GM23338 (cell line): ENCODE measurements at regions not wholly inside any gene's neighbourhood (a gene's known extent, or its start where the extent isn't known, plus 50 kb on each side); places are given as distances from the start of the nearest gene placed in this dataset.

Experiments
- ATAC-seq: fragments of 200-7000 bp; cut with Tn5 transposase; 3 replicates; pipeline ENCODE4 v1.9.1; 2020
- DNase-seq: peaks from one replicate; pipeline ENCODE4 v3.0.0-alpha.2; 2015; ENCODE audit warnings: low spot score
- H2AFZ ChIP-seq: fragments of 200-600 bp; sonication (generic); 2 replicates; pipeline ENCODE4 v1.8.0; 2016; ENCODE audit warnings: antibody characterized with exemption, mild to moderate bottlenecking, moderate library complexity
- H3F3A ChIP-seq: fragments of 200-600 bp; sonication (generic); replicated peaks from 2 replicates; pipeline ENCODE4 v1.8.0; 2017; ENCODE audit warnings: antibody characterized with exemption, mixed run types, low read depth
- H3K27ac ChIP-seq: fragments of 200-600 bp; sonication (generic); 2 replicates; pipeline ENCODE4 v1.6.1; 2016; ENCODE audit warnings: low read depth
- H3K27me3 ChIP-seq: fragments of 200-600 bp; sonication (generic); 2 replicates; pipeline ENCODE4 v1.8.0; 2016; ENCODE audit warnings: mild to moderate bottlenecking, mixed run types, moderate library complexity; ENCODE audit not compliant: insufficient read depth
- H3K36me3 ChIP-seq: fragments of 200-600 bp; sonication (generic); 2 replicates; pipeline ENCODE4 v1.8.0; 2016; ENCODE audit warnings: mild to moderate bottlenecking; ENCODE audit not compliant: insufficient read depth
- H3K4me1 ChIP-seq: fragments of 200-600 bp; sonication (generic); 2 replicates; pipeline ENCODE4 v1.8.0; 2016; ENCODE audit warnings: mild to moderate bottlenecking, moderate library complexity; ENCODE audit not compliant: insufficient read depth
- H3K4me2 ChIP-seq: fragments of 200-600 bp; sonication (generic); 2 replicates; pipeline ENCODE4 v1.7.1; 2017; ENCODE audit warnings: mixed run types
- H3K4me3 ChIP-seq: fragments of 200-600 bp; sonication (generic); 2 replicates; pipeline ENCODE4 v1.6.1; 2016; ENCODE audit warnings: mixed run types
- H3K79me2 ChIP-seq: fragments of 200-600 bp; sonication (generic); replicated peaks from 2 replicates; pipeline ENCODE4 v1.8.0; 2017; ENCODE audit warnings: mild to moderate bottlenecking; ENCODE audit not compliant: insufficient read depth
- H3K9me2 ChIP-seq: fragments of 200-600 bp; sonication (generic); 2 replicates; pipeline ENCODE4 v1.8.0; 2017; ENCODE audit not compliant: insufficient read depth
- H4K20me1 ChIP-seq: fragments of 200-600 bp; sonication (generic); replicated peaks from 2 replicates; pipeline ENCODE4 v1.8.0; 2017; ENCODE audit warnings: mild to moderate bottlenecking; ENCODE audit not compliant: insufficient read depth
- H3K27ac Mint-ChIP-seq: 2 replicates; pipeline ENCODE4 v1.8.0; 2020; ENCODE audit warnings: inconsistent platforms, mild to moderate bottlenecking, moderate library complexity, mixed read lengths
- H3K27me3 Mint-ChIP-seq: 3 replicates; pipeline ENCODE4 v1.8.0; 2022; ENCODE audit warnings: low read depth, mild to moderate bottlenecking, moderate library complexity, mixed read lengths, inconsistent platforms; ENCODE audit not compliant: insufficient read depth, poor library complexity
- H3K36me3 Mint-ChIP-seq: 3 replicates; pipeline ENCODE4 v1.8.0; 2021; ENCODE audit warnings: low read depth, mild to moderate bottlenecking, inconsistent platforms, moderate library complexity, mixed read lengths
- H3K4me1 Mint-ChIP-seq: 3 replicates; pipeline ENCODE4 v1.8.0; 2020; ENCODE audit warnings: mild to moderate bottlenecking, inconsistent platforms, mixed read lengths
- H3K4me3 Mint-ChIP-seq: 3 replicates; pipeline ENCODE4 v1.8.0; 2021; ENCODE audit warnings: moderate library complexity, mild to moderate bottlenecking, inconsistent platforms, mixed read lengths
- H3K9me3 Mint-ChIP-seq: 3 replicates; pipeline ENCODE4 v1.8.0; 2020; ENCODE audit warnings: moderate library complexity, mild to moderate bottlenecking, inconsistent platforms, mixed read lengths
- CREB1 ChIP-seq: fragments of 250-450 bp; sonication (Bioruptor Pico); IDR thresholded peaks from 2 replicates; pipeline ENCODE4 v1.5.0; 2020; ENCODE audit warnings: low read depth, mild to moderate bottlenecking, moderate library complexity
- CTCF ChIP-seq, 2 experiments: fragments of 200-600 bp in 1 of 2; sonication (generic) in 1 of 2; conservative IDR thresholded peaks; 2 replicates each; pipeline versions ENCODE4 v1.5.1 to v1.6.1; 2016 to 2017; ENCODE audit warnings: antibody characterized with exemption in 2 of 2, low read depth in 2 of 2, mild to moderate bottlenecking in 2 of 2, moderate library complexity in 1 of 2
- ETS1 ChIP-seq: IDR thresholded peaks from 2 replicates; pipeline ENCODE4 v1.6.1; 2016; ENCODE audit warnings: antibody characterized with exemption
- EZH2 ChIP-seq: fragments of 200-600 bp; sonication (generic); IDR thresholded peaks from one replicate; pipeline ENCODE4 v1.8.0; 2017; ENCODE audit warnings: antibody characterized with exemption, mild to moderate bottlenecking, low read depth; ENCODE audit not compliant: unreplicated experiment
- EZH2phosphoT487 ChIP-seq: fragments of 200-600 bp; sonication (generic); IDR thresholded peaks from one replicate; pipeline ENCODE4 v1.8.1; 2018; ENCODE audit warnings: antibody characterized with exemption; ENCODE audit not compliant: unreplicated experiment
- JUNB ChIP-seq: IDR thresholded peaks from one replicate; pipeline ENCODE4 v1.6.1; 2016; ENCODE audit warnings: antibody characterized with exemption; ENCODE audit not compliant: unreplicated experiment
- NANOG ChIP-seq: IDR thresholded peaks from 2 replicates; pipeline ENCODE4 v1.6.1; 2016; ENCODE audit warnings: antibody characterized with exemption, borderline replicate concordance
- POLR2AphosphoS5 ChIP-seq: IDR thresholded peaks from 2 replicates; pipeline ENCODE4 v1.6.1; 2016; ENCODE audit warnings: antibody characterized with exemption, low read depth
- REST ChIP-seq: IDR thresholded peaks from one replicate; pipeline ENCODE4 v1.6.1; 2018; ENCODE audit warnings: antibody characterized with exemption; ENCODE audit not compliant: unreplicated experiment
- STAT1 ChIP-seq: IDR thresholded peaks from one replicate; pipeline ENCODE4 v1.6.1; 2016; ENCODE audit warnings: antibody characterized with exemption; ENCODE audit not compliant: unreplicated experiment
- ZNF114 ChIP-seq: fragments of 250-450 bp; sonication (Bioruptor Pico); IDR thresholded peaks from 2 replicates; pipeline ENCODE4 v1.5.0; 2020; ENCODE audit warnings: mild to moderate bottlenecking, moderate library complexity
- ZNF331 ChIP-seq: fragments of 250-450 bp; sonication (Bioruptor Pico); IDR thresholded peaks from 2 replicates; pipeline ENCODE4 v1.5.0; 2020; ENCODE audit warnings: low read depth, mild to moderate bottlenecking, moderate library complexity
- ZNF462 ChIP-seq: fragments of 250-450 bp; sonication (Bioruptor Pico); IDR thresholded peaks from 2 replicates; pipeline ENCODE4 v1.5.0; 2020; ENCODE audit warnings: mild to moderate bottlenecking, moderate library complexity

GRCh38 chr1:238108417-238108816, 217.7 kb upstream of the ZP4 start:
- H3K36me3 ChIP-seq = no peaks in the 10 kb centered on the region
- ATAC-seq (no peak), DNase-seq (no peak)
- Mint-ChIP-seq H3K27ac (no peak overlapping the region), H3K4me1 (peaks cover 18% of the 10 kb centered on the region), H3K36me3 (no peaks in the 10 kb centered on the region), H3K27me3 (peaks cover 4% of the 10 kb centered on the region), H3K4me3 (no peak overlapping the region), H3K9me3 (0 out of 3 replicates have a peak, but pooled peaks cover 3% of the 10 kb centered on the region)
- H4K20me1 ChIP-seq = no peaks in the 10 kb centered on the region
- no peak overlapping the region for H3K4me2 ChIP-seq
- peaks cover 15% of the 10 kb centered on the region; the same call in 1 of the 2 replicates for H3K4me1 ChIP-seq
- H3K4me3 ChIP-seq = no peak overlapping the region
- no peaks in the 10 kb centered on the region for H3K27me3 ChIP-seq
- H3K27ac ChIP-seq = no peak overlapping the region
- no peaks in the 10 kb centered on the region for H3K9me2 ChIP-seq
- no peak for TF ChIP-seq REST
- TF ChIP-seq ZNF462 (CRISPR knock-in tag) = no peak
- TF ChIP-seq NANOG = no peak
- TF ChIP-seq ZNF114 (CRISPR knock-in tag) = no peak
- no peak for TF ChIP-seq ZNF331 (CRISPR knock-in tag)
- no peak for TF ChIP-seq CREB1 (CRISPR knock-in tag)
- TF ChIP-seq STAT1 = no peak
- no peak for TF ChIP-seq EZH2
- no peak for TF ChIP-seq CTCF (conservative IDR thresholded peaks at IDR 0.05; ENCODE audit: low read depth in 2 of 2)
- TF ChIP-seq POLR2AphosphoS5 = no peak
- TF ChIP-seq ETS1 = no peak
- TF ChIP-seq EZH2phosphoT487 = no peak
- no peak for TF ChIP-seq JUNB
- no peak overlapping the region for H2AFZ ChIP-seq
- no peaks in the 10 kb centered on the region for H3K79me2 ChIP-seq
- H3F3A ChIP-seq = no peaks in the 10 kb centered on the region
